ENCODE measurements at regions not wholly inside any gene's neighbourhood (a gene's known extent, or its start where the extent isn't known, plus 50 kb on each side); places are given as distances from the start of the nearest gene placed in this dataset.

DNA sequence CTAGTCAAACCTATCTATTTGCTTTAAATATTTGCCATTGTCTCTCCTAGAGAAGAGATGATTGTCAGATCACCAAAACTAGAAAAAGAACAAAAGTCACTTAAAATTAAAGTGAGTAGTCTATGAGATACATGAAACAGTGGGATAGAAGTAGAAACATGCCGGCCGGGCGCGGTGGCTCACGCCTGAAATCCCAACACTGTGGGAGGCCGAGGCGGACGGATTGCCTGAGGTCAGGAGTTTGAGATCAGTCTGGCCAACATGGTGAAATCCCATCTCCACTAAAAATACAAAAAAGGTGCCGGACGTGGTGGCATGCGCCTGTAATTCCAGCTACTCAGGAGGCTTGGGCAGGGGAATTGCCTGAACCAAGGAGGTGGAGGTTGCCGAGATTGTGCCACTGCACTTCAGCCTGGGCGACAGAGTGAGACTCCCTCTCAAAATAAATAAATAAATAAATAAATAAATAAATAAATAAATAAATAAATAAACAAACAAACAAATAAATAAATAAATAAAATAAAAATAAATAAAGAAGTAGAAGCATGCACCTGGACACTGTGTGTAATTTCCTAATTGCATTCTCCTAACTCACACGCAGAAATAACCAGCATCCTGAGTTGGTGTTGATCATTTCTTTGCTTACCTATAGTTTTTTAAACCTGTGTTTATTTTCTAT is 299.5 kb downstream of the PDHA2 start:
- TF ChIP-seq, protein P1, sequence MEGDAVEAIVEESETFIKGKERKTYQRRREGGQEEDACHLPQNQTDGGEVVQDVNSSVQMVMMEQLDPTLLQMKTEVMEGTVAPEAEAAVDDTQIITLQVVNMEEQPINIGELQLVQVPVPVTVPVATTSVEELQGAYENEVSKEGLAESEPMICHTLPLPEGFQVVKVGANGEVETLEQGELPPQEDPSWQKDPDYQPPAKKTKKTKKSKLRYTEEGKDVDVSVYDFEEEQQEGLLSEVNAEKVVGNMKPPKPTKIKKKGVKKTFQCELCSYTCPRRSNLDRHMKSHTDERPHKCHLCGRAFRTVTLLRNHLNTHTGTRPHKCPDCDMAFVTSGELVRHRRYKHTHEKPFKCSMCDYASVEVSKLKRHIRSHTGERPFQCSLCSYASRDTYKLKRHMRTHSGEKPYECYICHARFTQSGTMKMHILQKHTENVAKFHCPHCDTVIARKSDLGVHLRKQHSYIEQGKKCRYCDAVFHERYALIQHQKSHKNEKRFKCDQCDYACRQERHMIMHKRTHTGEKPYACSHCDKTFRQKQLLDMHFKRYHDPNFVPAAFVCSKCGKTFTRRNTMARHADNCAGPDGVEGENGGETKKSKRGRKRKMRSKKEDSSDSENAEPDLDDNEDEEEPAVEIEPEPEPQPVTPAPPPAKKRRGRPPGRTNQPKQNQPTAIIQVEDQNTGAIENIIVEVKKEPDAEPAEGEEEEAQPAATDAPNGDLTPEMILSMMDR (IDR thresholded peaks at IDR 0.05) = no peak
- TF ChIP-seq ZFX (IDR thresholded peaks at IDR 0.05; ENCODE audit: borderline replicate concordance) = no peak

Data from 22Rv1 (cell line).